K562 (cell line): ENCODE measurements at regions not wholly inside any gene's neighbourhood (a gene's known extent, or its start where the extent isn't known, plus 50 kb on each side); places are given as distances from the start of the nearest gene placed in this dataset.

Experiments used
- ATAC-seq: fragments of 200-7000 bp; cut with Tn5 transposase; 3 replicates; pipeline ENCODE4 v1.9.1; 2020; ENCODE audit warnings: moderate library complexity
- BruUV-seq: library from RNA; stranded (reverse); fragments of 400-500 nt; replicated peaks from 2 replicates; lab custom pipeline; 2021; lab: Mats Ljungman, UMichigan
- CTCF ChIA-PET: fragments of 300-600 bp; formaldehyde crosslinking; extraction: SDS; loops from one replicate; lab custom pipeline; 2021; ENCODE audit warnings: low intra/inter-chr PET ratio; lab: Yijun Ruan, JAX
- POLR2A ChIA-PET: fragments of 300-600, 350-650 bp; sonication (Branson Sonifier 250); formaldehyde crosslinking; extraction: SDS; loops from one replicate; lab custom pipeline; 2021; ENCODE audit warnings: antibody characterized with exemption, inconsistent platforms; lab: Yijun Ruan, JAX
- DNase-seq, 4 experiments: peaks; one replicate each; pipeline versions ENCODE4 v3.0.0 to v3.0.0-alpha.2; 2011 to 2018; ENCODE audit warnings: low spot score in 3 of 4, mixed read lengths in 3 of 4; ENCODE audit errors: extremely low read depth in 1 of 4
- FAIRE-seq: peaks from 2 replicates; lab custom pipeline; 2011; peaks lifted over from hg19 to GRCh38; lab: Jason Lieb, UNC
- H2AFZ ChIP-seq: 2 replicates; pipeline ENCODE4 v1.6.0; 2011; ENCODE audit warnings: low read depth, low read length, control low read depth, inconsistent platforms
- H3K27ac ChIP-seq: fragments of 200-600 bp; 3 replicates; pipeline ENCODE4 v1.8.0; 2011; ENCODE audit warnings: low read depth, mild to moderate bottlenecking, control low read depth, inconsistent platforms, low read length, moderate library complexity, mixed read lengths; ENCODE audit errors: extremely low read depth
- H3K27me3 ChIP-seq, 2 experiments: fragments of 300-600 bp in 1 of 2; 2 replicates in 1 of 2; 3 replicates in 1 of 2; pipeline versions ENCODE4 v1.6.0 to v1.8.0; 2011; ENCODE audit warnings: inconsistent platforms in 2 of 2, low read length in 2 of 2, mild to moderate bottlenecking in 1 of 2, mixed read lengths in 1 of 2, moderate library complexity in 1 of 2; ENCODE audit not compliant: control insufficient read depth in 2 of 2, insufficient read depth in 2 of 2
- H3K36me3 ChIP-seq: fragments of 300-600 bp; 3 replicates; pipeline ENCODE4 v1.8.0; 2011; ENCODE audit warnings: mild to moderate bottlenecking, low read length, inconsistent platforms; ENCODE audit not compliant: control insufficient read depth, insufficient read depth
- H3K4me1 ChIP-seq, 2 experiments: fragments of 200-600 bp in 1 of 2; replicated peaks in 1 of 2; 2 replicates in 1 of 2; 3 replicates in 1 of 2; pipeline versions ENCODE4 v1.5.1 to v1.8.0; 2011; ENCODE audit warnings: inconsistent platforms in 2 of 2, low read length in 2 of 2, mild to moderate bottlenecking in 1 of 2, mixed read lengths in 1 of 2, moderate library complexity in 1 of 2; ENCODE audit not compliant: control insufficient read depth in 2 of 2, insufficient read depth in 2 of 2
- H3K4me2 ChIP-seq: 2 replicates; pipeline ENCODE4 v1.6.1; 2011; ENCODE audit warnings: low read length, control low read depth, inconsistent platforms, mixed read lengths; ENCODE audit not compliant: insufficient read depth
- H3K4me3 ChIP-seq: fragments of 200-600 bp; sonication (generic), shearing (Covaris generic); 2 replicates; pipeline ENCODE4 v1.5.1; 2016; ENCODE audit warnings: control low read depth, inconsistent platforms
- H3K79me2 ChIP-seq: fragments of 200-600 bp; 3 replicates; pipeline ENCODE4 v1.8.0; 2011; ENCODE audit warnings: low read length, inconsistent platforms; ENCODE audit not compliant: control insufficient read depth, insufficient read depth
- H3K9ac ChIP-seq, 2 experiments: 2 replicates each; pipeline versions ENCODE4 v1.6.0 to v1.6.1; 2011; ENCODE audit warnings: low read depth in 2 of 2, low read length in 2 of 2, control low read depth in 1 of 2, inconsistent platforms in 1 of 2, mild to moderate bottlenecking in 1 of 2, mixed read lengths in 1 of 2; ENCODE audit not compliant: insufficient read depth in 1 of 2
- H3K9me1 ChIP-seq: one replicate; pipeline ENCODE4 v1.6.0; 2011; ENCODE audit warnings: inconsistent platforms, mild to moderate bottlenecking, low read length, moderate library complexity; ENCODE audit not compliant: control insufficient read depth, insufficient read depth
- H3K9me3 ChIP-seq: replicated peaks from 2 replicates; pipeline ENCODE4 v1.5.1; 2011; ENCODE audit warnings: low read depth, low read length, inconsistent platforms; ENCODE audit not compliant: control insufficient read depth, insufficient read depth
- H4K20me1 ChIP-seq: replicated peaks from 2 replicates; pipeline ENCODE4 v1.6.1; 2011; ENCODE audit warnings: low read length, inconsistent platforms, mixed read lengths; ENCODE audit not compliant: control insufficient read depth, insufficient read depth
- ARID3B ChIP-seq: fragments of 250-450 bp; sonication (Bioruptor Pico); IDR thresholded peaks from 2 replicates; pipeline ENCODE4 v1.4.0; 2020; ENCODE audit warnings: borderline replicate concordance
- ATF1 ChIP-seq, 2 experiments: fragments of 450-650 bp in 1 of 2; IDR thresholded peaks; 2 replicates each; pipeline ENCODE4 v1.6.1; 2016; ENCODE audit warnings: missing compliant biosample characterization in 1 of 2, missing genetic modification characterization in 1 of 2
- BCOR ChIP-seq: fragments of 450-650 bp; IDR thresholded peaks from 2 replicates; pipeline ENCODE4 v1.6.1; 2016
- CBX3 ChIP-seq, 2 experiments: IDR thresholded peaks; 1 replicate in 1 of 2; 2 replicates in 1 of 2; pipeline ENCODE4 v1.6.1; 2012; ENCODE audit warnings: inconsistent platforms in 2 of 2, low read length in 2 of 2, borderline replicate concordance in 1 of 2, control low read depth in 1 of 2
- CEBPG ChIP-seq, 3 experiments: fragments of 200-800 bp in 1 of 3; sonication (Bioruptor generic) in 1 of 3; sonication (generic) in 1 of 3; formaldehyde crosslinking in 1 of 3; IDR thresholded peaks in 2 of 3; conservative IDR thresholded peaks in 1 of 3; 2 replicates each; pipeline versions ENCODE4 v1.6.1 to v1.8.0; 2016 to 2022; ENCODE audit warnings: missing compliant biosample characterization in 2 of 3, missing genetic modification characterization in 2 of 3, mild to moderate bottlenecking in 1 of 3, missing genetic modification reagents in 1 of 3
- ELF4 ChIP-seq: fragments of 450-650 bp; formaldehyde crosslinking; IDR thresholded peaks from 2 replicates; pipeline ENCODE4 v1.4.0; 2022; ENCODE audit warnings: missing genetic modification characterization
- FOXA1 ChIP-seq: fragments of 450-650 bp; IDR thresholded peaks from 2 replicates; pipeline ENCODE4 v1.6.1; 2016; ENCODE audit warnings: mild to moderate bottlenecking, borderline replicate concordance
- KDM1A ChIP-seq, 2 experiments: fragments of 450-650 bp; IDR thresholded peaks; 2 replicates each; pipeline ENCODE4 v1.6.1; 2016; ENCODE audit warnings: mild to moderate bottlenecking in 2 of 2
- LEF1 ChIP-seq: fragments of 450-650 bp; IDR thresholded peaks from 2 replicates; pipeline ENCODE4 v1.6.1; 2016; ENCODE audit warnings: mild to moderate bottlenecking
- MAZ ChIP-seq, 2 experiments: fragments of 450-650 bp in 1 of 2; sonication (generic) in 1 of 2; formaldehyde crosslinking; IDR thresholded peaks in 1 of 2; conservative IDR thresholded peaks in 1 of 2; 2 replicates each; pipeline versions ENCODE4 v1.4.0 to v1.5.0; 2020; ENCODE audit warnings: mild to moderate bottlenecking in 1 of 2, missing genetic modification reagents in 1 of 2
- MEF2A ChIP-seq: IDR thresholded peaks from 2 replicates; pipeline ENCODE4 v1.6.1; 2011; ENCODE audit warnings: low read depth, mild to moderate bottlenecking, low read length, moderate library complexity; ENCODE audit not compliant: control insufficient read depth
- NFE2L1 ChIP-seq: fragments of 450-650 bp; IDR thresholded peaks from 2 replicates; pipeline ENCODE4 v1.6.1; 2016; ENCODE audit warnings: missing genetic modification characterization, low read depth, mild to moderate bottlenecking, missing compliant biosample characterization, moderate library complexity, borderline replicate concordance
- POU5F1 ChIP-seq: fragments of 150-350 bp; IDR thresholded peaks from 2 replicates; pipeline ENCODE4 v1.6.1; 2014; ENCODE audit warnings: borderline replicate concordance, low read length, low read depth, mild to moderate bottlenecking; ENCODE audit not compliant: partially characterized antibody
- PRDM10 ChIP-seq: fragments of 450-650 bp; IDR thresholded peaks from 2 replicates; pipeline ENCODE4 v1.6.1; 2018; ENCODE audit not compliant: partially characterized antibody
- RBM25 ChIP-seq: fragments of 200-400 bp; formaldehyde crosslinking; IDR thresholded peaks from 2 replicates; pipeline ENCODE4 v1.6.1; 2018; ENCODE audit warnings: low read length, low read depth, moderate library complexity; ENCODE audit not compliant: severe bottlenecking
- SRSF1 ChIP-seq: fragments of 200-400 bp; formaldehyde crosslinking; IDR thresholded peaks from 2 replicates; pipeline ENCODE4 v1.6.1; 2017; ENCODE audit warnings: mild to moderate bottlenecking, low read depth, low read length, moderate library complexity
- TCF3 ChIP-seq: sonication (generic); formaldehyde crosslinking; IDR thresholded peaks from 2 replicates; pipeline ENCODE4 v1.4.0; 2020; ENCODE audit warnings: mild to moderate bottlenecking, missing genetic modification reagents
- YBX1 ChIP-seq: fragments of 450-650 bp; IDR thresholded peaks from 2 replicates; pipeline ENCODE4 v1.7.1; 2016; ENCODE audit warnings: mild to moderate bottlenecking
- in situ Hi-C: fragments of 300-500 bp; cut with MboI; formaldehyde crosslinking; loops from 4 replicates; pipeline ENCODE4 v1.15.0; 2018; ENCODE audit warnings: inconsistent platforms, mixed read lengths
- intact Hi-C: fragments of 100-400 bp; cut with micrococcal nuclease; formaldehyde crosslinking; loops from 2 replicates; pipeline ENCODE4 v1.14.2; 2022

DNA sequence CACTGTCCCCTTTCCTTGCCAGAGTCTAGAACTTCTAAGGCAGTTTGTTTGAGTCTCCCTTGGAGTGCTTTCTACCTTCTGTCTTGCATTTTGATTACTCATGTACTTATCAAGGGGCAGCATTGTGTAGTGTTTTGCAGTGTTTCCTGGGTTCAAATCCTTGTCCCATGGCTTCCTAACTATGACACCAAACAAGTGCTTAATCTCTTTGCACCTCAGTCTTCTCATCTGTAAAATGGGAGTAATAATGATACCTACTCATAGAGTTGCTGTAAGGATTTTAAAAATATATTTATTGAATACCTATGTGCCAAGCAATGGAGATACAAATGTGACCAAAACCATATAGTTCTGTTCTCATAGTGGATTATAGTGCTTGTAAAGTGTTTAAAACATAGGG is 105.5 kb upstream of the PKDCC start:
- Histone ChIP-seq H3K27me3 (peaks cover 2 to 9% of the 10 kb centered on the region in 2 experiments; a peak in 4 of 5 replicates), H4K20me1 (no peaks in the 10 kb centered on the region), H3K4me1 (peaks cover 0 to 14% of the 10 kb centered on the region in 2 experiments; a peak in 2 of 5 replicates), H3K9ac (no peak overlapping the region), H3K4me2 (no peak overlapping the region), H3K27ac (no peak overlapping the region), H3K4me3 (no peak overlapping the region), H3K79me2 (no peaks in the 10 kb centered on the region), H2AFZ (0 out of 2 replicates have a peak overlapping the region, but pooled peaks have one; percentile 8), H3K36me3 (no peaks in the 10 kb centered on the region), H3K9me1 (no peaks in the 10 kb centered on the region), H3K9me3 (no peaks in the 10 kb centered on the region)
- POLR2A ChIA-PET, result interaction anchor here (1.0 kb wide), 1 partner anchor 10 kb away, joined by 3 read pairs; no protein-coding TSS in a partner anchor
- no peak for ATAC-seq
- in situ Hi-C loops (no loop called here), intact Hi-C loops (no loop called here)
- no peak for FAIRE-seq
- CTCF ChIA-PET, result no interaction called here
- no peak for DNase-seq
- no TSS peak for BruUV-seq
- no peak for TF ChIP-seq PRDM10
- TF ChIP-seq YBX1, result no peak
- no peak for TF ChIP-seq POU5F1
- TF ChIP-seq MEF2A, result no peak
- TF ChIP-seq KDM1A (IDR thresholded peaks at IDR 0.05), result peak in 1 of 2 experiments; percentile 23; a peak in 1 of 4 replicates
- peak; percentile 45 for TF ChIP-seq BCOR
- TF ChIP-seq NFE2L1 (tag), result no peak
- no peak for TF ChIP-seq LEF1
- TF ChIP-seq TCF3 (CRISPR knock-in tag), result no peak
- TF ChIP-seq SRSF1, result no peak
- TF ChIP-seq CEBPG (CRISPR knock-in tag; IDR thresholded peaks at IDR 0.05), result no peak
- no peak for TF ChIP-seq CEBPG (tag; conservative IDR thresholded peaks at IDR 0.05 in 1 of 2, IDR thresholded peaks at IDR 0.05 in 1 of 2)
- no peak for TF ChIP-seq ARID3B (CRISPR knock-in tag)
- no peak for TF ChIP-seq CBX3 (IDR thresholded peaks at IDR 0.05; ENCODE audit: borderline replicate concordance in 1 of 2, low read length in 2 of 2)
- no peak for TF ChIP-seq MAZ (CRISPR knock-in tag; conservative IDR thresholded peaks at IDR 0.05 in 1 of 2, IDR thresholded peaks at IDR 0.05 in 1 of 2)
- TF ChIP-seq RBM25, result peak; percentile 86
- no peak for TF ChIP-seq ELF4
- no peak for TF ChIP-seq FOXA1
- no peak for TF ChIP-seq ATF1 (CRISPR knock-in tag; IDR thresholded peaks at IDR 0.05)
- no peak for TF ChIP-seq ATF1 (tag; IDR thresholded peaks at IDR 0.05)
